HG02798 (cell line): ENCODE measurements at regions not wholly inside any gene's neighbourhood (a gene's known extent, or its start where the extent isn't known, plus 50 kb on each side); places are given as distances from the start of the nearest gene placed in this dataset.

Experiments used
- ATAC-seq: cut with Tn5 transposase; IDR thresholded peaks from one replicate; pipeline ENCODE4 v1.9.1; 2021; ENCODE audit warnings: mild to moderate bottlenecking; ENCODE audit not compliant: unreplicated experiment, poor library complexity

GRCh38 chr11:79864882-79865281 is 424.1 kb upstream of the TENM4 start:
- ATAC-seq = no peak

DNA sequence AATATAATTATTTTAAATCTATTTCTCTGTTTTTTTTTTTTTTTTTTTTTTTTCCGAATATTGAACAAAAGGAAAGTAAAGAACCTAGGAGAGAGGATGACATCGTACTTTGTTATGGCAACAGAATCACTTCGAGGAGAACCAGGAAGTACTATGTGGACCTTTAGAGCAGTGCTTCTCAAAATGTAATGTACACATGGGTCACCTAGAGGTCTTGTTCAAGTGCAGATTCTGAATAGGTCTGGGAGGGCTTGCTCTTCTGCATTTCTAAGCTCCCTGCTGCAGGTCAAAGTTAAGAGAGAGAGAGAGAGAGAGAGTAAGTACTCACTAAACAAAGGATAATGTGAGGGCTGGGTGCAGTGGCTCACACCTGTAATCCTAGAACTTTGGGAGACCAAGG is 419.5 kb upstream of the TENM4 start:
- ATAC-seq = no peak

DNA sequence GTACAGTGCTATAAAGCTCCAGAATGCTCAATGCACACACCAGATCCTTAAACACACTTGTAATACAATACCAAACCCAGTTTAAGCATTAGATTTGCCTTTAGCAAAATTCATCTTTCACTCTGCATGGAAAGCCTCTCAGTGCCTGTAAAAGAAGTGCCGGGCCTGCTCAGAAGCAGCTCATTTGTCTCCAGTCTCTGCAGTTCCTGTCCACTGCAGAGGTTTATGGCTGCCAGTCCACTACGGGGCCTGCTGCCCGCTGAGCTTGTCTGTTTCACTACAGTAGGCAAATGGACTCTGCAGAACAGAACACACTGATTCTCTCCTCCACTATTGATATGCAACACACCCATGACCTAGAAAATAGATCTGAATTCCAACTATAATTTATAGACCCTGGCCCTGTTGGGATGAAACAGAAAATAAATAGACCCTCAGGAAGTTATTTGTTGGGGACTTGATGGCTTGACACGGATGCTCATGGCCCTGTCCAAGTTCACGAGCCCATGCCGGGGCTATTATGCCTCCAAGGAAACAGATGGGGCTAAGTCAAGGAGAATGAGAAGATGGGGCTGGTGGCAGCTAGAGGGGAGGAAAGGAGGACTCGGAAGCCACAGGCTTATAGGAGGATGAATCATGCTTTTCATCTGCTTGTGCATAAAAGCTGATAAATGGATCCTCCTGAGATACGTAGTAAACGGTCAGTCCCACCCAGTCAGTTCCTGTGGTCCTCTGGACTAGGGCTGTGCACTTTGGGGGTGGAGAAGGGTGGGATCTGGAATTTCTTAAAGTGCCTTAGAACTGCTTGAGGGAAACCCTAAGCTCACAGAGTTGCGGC is 416.8 kb upstream of the TENM4 start:
- no peak for ATAC-seq

DNA sequence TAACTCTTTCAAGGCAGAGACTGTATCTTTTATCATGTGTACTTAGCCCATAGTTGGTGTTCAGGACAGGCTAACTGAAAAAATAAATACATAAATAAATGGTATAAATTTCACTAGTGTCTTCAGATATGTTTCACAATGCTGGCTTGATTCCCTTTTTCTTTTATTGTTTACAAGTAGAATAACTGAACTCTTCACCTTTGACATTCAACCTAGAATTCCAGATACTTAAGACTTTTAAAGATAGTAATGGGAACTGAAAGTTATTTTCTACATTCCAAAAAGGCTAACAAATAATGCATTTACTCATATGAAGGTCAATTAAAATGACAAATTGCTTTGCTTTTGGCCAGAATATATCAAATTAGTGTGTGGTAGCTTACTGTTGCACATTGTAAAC is 411.3 kb upstream of the TENM4 start:
- no peak for ATAC-seq

- no peak for ATAC-seq
Measured at GRCh38 chr11:79845002-79845709, 404.3 kb upstream of the TENM4 start.

DNA sequence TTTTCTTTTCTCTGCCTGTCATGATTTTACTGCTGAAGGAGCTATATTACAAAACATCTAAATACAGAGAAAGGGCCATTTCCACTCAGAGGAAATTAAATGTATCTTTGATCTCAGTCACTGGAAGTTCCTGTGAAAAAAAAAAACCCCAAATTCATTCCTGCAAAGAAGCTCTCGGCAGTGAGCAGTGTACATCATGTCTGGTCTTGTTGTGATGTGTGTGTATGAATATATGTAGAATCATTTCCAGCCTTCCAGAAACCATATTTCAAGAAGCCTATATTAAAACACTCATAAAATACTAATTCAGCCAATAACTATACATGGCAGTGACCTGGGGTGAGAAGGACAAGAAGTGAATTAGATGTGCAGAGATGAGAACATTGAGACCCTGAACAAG is 393.2 kb upstream of the TENM4 start:
- no peak for ATAC-seq

DNA sequence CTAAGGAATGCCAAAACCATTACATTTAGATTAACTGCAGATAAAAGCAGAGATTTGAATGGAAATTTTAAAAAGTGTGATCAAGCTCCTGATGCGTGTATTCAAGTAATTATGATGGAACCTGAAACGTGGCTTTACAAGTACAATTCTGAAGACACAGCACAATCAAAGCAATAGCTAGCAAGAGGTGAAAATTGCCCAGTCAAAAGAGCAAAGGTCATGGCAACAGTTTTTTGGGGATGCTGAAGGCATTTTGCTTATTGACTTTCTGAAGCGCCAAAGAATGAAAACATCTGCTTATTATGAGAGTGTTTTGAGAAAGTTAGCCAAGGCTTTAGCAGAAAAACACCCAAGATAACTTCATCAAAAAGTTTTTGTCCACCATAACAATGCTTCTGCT is 389.6 kb upstream of the TENM4 start:
- ATAC-seq = no peak

DNA sequence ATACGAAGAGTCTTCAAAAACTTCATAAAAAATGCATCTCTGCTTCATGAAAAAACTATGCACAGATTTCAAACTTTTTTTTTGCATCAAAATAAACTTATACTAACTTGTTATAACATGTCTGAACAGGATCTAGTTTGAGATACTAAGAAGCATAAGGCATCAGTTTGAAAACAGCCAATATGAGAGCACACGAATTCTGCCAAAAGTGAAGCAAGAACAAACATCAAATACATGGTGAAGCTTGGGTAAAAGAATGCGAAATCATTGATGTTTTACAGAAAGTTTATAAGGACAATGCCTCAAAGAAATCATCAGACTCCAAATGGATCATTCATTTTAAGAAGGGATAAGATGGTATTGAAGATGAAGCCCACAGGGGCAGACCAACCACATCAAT is 389.1 kb upstream of the TENM4 start:
- no peak for ATAC-seq

GRCh38 chr11:79822766-79823165 is 381.9 kb upstream of the TENM4 start:
- ATAC-seq = no peak

DNA sequence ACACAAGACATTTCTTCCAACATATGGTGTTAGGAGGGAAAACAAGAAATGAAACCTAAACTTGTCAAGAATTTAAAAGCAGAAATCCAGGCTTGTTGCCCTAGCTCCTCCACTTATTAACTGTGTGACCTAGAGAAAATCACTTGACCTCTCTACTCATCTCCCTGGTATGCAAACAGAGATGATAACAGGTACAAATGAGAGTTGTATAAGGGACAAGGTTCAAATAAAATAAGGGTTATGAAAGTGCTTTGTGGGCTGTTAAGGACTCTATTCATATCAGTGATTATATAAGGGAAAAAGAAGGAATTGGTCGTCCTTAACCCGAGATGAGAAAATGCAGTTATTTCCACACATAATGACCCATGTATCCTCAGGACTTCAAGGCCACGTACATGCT is 372.7 kb upstream of the TENM4 start:
- ATAC-seq = no peak

DNA sequence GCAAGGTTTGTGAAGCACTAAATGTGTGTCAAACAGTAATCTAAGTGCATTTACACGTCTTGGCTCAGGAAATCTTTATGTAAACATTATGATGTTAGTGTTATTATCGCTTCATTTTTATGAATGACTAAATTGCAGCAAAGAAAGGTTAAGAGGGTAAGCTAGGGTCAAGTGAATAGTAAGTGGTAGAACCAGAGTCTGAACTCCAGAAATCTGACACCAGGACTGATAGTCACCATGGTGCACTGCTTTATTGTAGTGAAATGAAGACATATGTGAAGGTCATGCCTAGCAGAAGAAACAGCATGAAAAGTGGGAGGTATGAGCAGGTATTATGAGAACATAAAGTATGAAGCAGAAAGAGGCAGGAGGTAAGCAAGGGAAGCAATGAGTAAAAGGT is 368.7 kb upstream of the TENM4 start:
- ATAC-seq = no peak

- no peak for ATAC-seq
Measured at GRCh38 chr11:79807506-79807905, 366.7 kb upstream of the TENM4 start.

DNA sequence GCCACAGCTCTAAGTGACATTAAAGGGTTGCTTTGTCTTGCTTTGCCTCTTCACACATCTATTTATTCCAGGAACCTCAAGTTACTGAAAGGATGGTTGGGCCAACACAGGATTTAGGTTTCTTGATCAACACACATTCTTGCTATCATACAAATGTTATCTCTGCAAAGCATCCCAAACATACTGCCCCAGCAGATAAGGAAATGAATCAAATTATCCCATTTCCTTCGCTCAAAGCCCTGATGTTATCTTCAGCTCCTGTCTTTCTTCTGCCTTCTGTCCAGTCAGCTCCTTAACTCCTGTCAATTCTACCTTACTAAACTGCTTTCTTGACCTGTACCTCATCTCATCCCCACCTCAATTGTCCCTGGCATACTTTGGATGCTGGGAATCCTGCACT is 355.9 kb upstream of the TENM4 start:
- no peak for ATAC-seq

GRCh38 chr11:79794484-79795393 is 353.9 kb upstream of the TENM4 start:
- no peak for ATAC-seq

- ATAC-seq = no peak
Measured at GRCh38 chr11:79794057-79794456, 353.2 kb upstream of the TENM4 start.

GRCh38 chr11:79786961-79787360 is 346.1 kb upstream of the TENM4 start:
- ATAC-seq = no peak

- ATAC-seq = no peak
Measured at GRCh38 chr11:79783833-79784232, 343.0 kb upstream of the TENM4 start.

DNA sequence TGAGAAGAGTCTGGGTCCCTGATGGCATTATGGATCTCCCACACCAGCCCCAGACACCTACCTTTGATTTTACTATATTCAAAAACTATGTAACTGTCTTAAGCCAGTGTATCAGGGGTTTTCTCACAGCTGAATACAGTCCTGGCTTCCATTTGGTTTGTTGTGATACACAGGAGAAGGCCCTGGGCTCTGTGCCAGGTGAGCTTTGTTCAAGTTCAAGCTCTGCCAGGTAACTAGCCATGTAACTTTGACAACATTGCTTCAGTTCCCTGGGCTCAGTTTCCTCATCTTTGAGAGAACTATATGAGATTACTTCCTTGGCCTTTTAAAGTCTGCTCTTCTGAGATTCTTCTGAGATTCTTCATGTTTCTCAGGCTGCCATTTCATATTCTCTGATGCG is 327.5 kb upstream of the TENM4 start:
- no peak for ATAC-seq

DNA sequence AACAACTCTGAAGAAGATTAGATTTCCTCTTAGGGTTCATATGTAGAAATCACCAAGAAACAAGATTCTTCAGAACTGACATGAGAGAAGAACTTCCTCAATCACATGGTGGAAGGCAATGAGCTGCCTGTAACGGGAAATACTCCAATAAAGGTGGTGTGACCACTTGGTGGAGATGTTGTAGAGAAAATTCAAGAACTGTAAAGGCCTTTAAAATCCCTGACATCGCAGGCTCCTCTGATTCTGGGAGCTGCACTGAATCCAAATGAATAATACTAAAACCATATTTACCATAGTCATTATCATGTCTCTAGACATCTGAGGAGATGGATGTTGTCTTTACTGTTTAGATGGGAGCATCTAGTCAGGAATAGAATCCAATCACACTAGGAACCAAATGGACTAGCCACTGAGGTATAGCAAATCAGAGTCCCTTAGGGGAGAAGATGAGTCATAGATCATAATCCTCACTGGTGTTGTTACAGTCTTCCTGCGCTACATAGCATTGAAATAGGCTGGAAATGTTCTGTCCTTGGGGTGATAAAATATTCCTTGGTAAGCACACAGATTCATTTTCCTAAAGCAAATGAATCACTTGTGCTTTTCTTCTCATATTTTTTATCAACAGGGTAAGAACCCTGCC is 321.6 kb upstream of the TENM4 start:
- no peak for ATAC-seq

- ATAC-seq = no peak
Measured at GRCh38 chr11:79758325-79758724, 317.5 kb upstream of the TENM4 start.
